GM12878 (cell line): ENCODE measurements at regions not wholly inside any gene's neighbourhood (a gene's known extent, or its start where the extent isn't known, plus 50 kb on each side); places are given as distances from the start of the nearest gene placed in this dataset.

Source experiments
- CBFB ChIP-seq: IDR thresholded peaks from 2 replicates; pipeline ENCODE4 v1.6.1; 2016; ENCODE audit warnings: antibody characterized with exemption, low read depth
- IRF4 ChIP-seq: IDR thresholded peaks from 2 replicates; pipeline ENCODE4 v1.6.1; 2011; ENCODE audit warnings: low read depth, low read length
- ZNF274 ChIP-seq: IDR thresholded peaks from one replicate; pipeline ENCODE4 v1.8.0; 2011; ENCODE audit not compliant: insufficient read length, insufficient read depth

DNA sequence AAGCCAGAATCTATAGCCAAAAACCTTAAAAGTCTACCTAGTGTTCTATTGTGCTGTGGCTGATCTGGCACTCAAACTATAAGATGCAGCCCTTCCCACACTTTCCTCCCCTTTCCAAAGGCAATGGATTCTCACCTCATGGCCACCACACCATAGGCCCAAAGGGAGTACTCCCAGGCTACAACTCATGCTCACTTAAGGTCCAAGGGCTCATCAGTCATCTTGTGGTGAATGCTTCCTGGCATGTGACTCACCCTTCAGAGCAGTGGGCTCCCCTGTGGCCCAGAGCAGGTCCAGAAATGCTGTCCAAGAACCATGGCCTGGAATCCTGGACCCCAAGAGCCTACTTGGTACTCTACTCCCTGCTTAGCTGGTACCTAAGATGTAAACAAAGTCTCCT is 181.0 kb downstream of the CHRDL1 start (continued):
- TF ChIP-seq IRF4 (no peak), ZNF274 (no peak), CBFB (no peak)
